ENCODE measurements at regions not wholly inside any gene's neighbourhood (a gene's known extent, or its start where the extent isn't known, plus 50 kb on each side); places are given as distances from the start of the nearest gene placed in this dataset.

DNA sequence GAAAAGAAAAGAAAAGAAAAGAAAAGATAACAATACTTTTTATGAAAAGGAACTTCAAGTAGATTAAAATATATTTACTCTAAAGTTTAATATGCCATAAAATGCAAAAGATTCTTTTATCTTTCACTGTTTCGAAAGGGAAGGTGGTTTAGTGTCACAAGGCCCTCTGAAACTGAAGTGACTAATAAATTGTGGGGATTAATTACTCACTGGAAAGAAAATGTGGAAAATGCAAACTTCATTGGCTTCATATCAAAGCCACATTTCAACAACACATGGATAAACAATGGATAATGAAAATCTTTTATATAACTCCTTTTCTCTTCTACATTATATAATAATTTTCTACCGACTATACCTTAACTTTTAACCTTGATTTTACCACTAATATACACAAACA, 320.5 kb upstream of the RSPO3 start:
- no peak for DNase-seq
- H3K4me2 ChIP-seq (ENCODE audit: insufficient read depth, insufficient read length, low read length): no peak overlapping the region
- no peak overlapping the region for H2BK120ac ChIP-seq (ENCODE audit: low read depth, low read length, poor library complexity, severe bottlenecking)
- H3K27me3 Mint-ChIP-seq (ENCODE audit: low read depth): no peaks in the 10 kb centered on the region
- no peak overlapping the region for H3K18ac ChIP-seq (ENCODE audit: insufficient read length, low read depth, low read length)
- no peak overlapping the region for H3K4ac ChIP-seq (ENCODE audit: low read depth, low read length)
- no peaks in the 10 kb centered on the region for H3K79me1 ChIP-seq (ENCODE audit: insufficient read depth, low read depth, low read length, poor library complexity, severe bottlenecking)
- H3K56ac ChIP-seq (ENCODE audit: insufficient read length, low read depth, low read length): no peak overlapping the region
- no peaks in the 10 kb centered on the region for H3K79me2 ChIP-seq (ENCODE audit: insufficient read depth, low read length)
- no peak overlapping the region for H3K27ac ChIP-seq (ENCODE audit: insufficient read length, low read depth, low read length)
- H4K8ac ChIP-seq (replicated peaks; ENCODE audit: insufficient read length, low read depth, low read length): no peak overlapping the region
- H3K36me3 Mint-ChIP-seq (ENCODE audit: insufficient read depth in 1 of 3, low read depth in 3 of 3): no peaks in the 10 kb centered on the region
- no peaks in the 10 kb centered on the region for H3K27me3 ChIP-seq (ENCODE audit: insufficient read depth, low read length)
- no peak overlapping the region for H4K5ac ChIP-seq (ENCODE audit: insufficient read length, low read depth, low read length)
- no peak overlapping the region for H3T11ph ChIP-seq (ENCODE audit: low read length)
- H3K9ac ChIP-seq (ENCODE audit: extremely low read depth, insufficient read length, low read length): no peak overlapping the region
- H2BK15ac ChIP-seq (ENCODE audit: low read depth, low read length): no peak overlapping the region
- H3K4me1 Mint-ChIP-seq: no peaks in the 10 kb centered on the region
- H3K14ac ChIP-seq (ENCODE audit: insufficient read depth, low read length): no peak overlapping the region
- no peak overlapping the region for H2AFZ ChIP-seq (ENCODE audit: low read length)
- no peaks in the 10 kb centered on the region for H3K4me1 ChIP-seq (ENCODE audit: insufficient read depth, low read length)
- no peak overlapping the region for H3K4me3 Mint-ChIP-seq
- no peak overlapping the region for H2AK5ac ChIP-seq (ENCODE audit: insufficient read length, low read length)
- H4K20me1 ChIP-seq (ENCODE audit: control insufficient read depth, insufficient read depth, insufficient read length): no peaks in the 10 kb centered on the region
- H2BK12ac ChIP-seq (ENCODE audit: insufficient read length, low read depth, low read length): no peak overlapping the region
- H2BK20ac ChIP-seq (ENCODE audit: low read depth, low read length, poor library complexity, severe bottlenecking): no peak overlapping the region
- no peaks in the 10 kb centered on the region for H3K9me3 Mint-ChIP-seq
- TF ChIP-seq, protein P1, sequence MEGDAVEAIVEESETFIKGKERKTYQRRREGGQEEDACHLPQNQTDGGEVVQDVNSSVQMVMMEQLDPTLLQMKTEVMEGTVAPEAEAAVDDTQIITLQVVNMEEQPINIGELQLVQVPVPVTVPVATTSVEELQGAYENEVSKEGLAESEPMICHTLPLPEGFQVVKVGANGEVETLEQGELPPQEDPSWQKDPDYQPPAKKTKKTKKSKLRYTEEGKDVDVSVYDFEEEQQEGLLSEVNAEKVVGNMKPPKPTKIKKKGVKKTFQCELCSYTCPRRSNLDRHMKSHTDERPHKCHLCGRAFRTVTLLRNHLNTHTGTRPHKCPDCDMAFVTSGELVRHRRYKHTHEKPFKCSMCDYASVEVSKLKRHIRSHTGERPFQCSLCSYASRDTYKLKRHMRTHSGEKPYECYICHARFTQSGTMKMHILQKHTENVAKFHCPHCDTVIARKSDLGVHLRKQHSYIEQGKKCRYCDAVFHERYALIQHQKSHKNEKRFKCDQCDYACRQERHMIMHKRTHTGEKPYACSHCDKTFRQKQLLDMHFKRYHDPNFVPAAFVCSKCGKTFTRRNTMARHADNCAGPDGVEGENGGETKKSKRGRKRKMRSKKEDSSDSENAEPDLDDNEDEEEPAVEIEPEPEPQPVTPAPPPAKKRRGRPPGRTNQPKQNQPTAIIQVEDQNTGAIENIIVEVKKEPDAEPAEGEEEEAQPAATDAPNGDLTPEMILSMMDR (conservative IDR thresholded peaks at IDR 0.05): no peak
- H3K9me3 ChIP-seq (ENCODE audit: control insufficient read depth, low read depth, low read length): no peaks in the 10 kb centered on the region
- H3K23me2 ChIP-seq (ENCODE audit: insufficient read length, low read depth, low read length, poor library complexity, severe bottlenecking): no peaks in the 10 kb centered on the region
- no peak overlapping the region for H2BK5ac ChIP-seq (ENCODE audit: insufficient read length, low read length)
- no peak overlapping the region for H3K23ac ChIP-seq (ENCODE audit: insufficient read length, low read depth, low read length)
- H4K91ac ChIP-seq (ENCODE audit: insufficient read length, low read depth, low read length): no peak overlapping the region
- H3K27ac Mint-ChIP-seq: no peak overlapping the region
- WGBS (ENCODE audit: extremely low coverage, insufficient read length, low lambda C conversion rate): 100% methylated on average over 1 of the region's 2 CpGs

Measured in H9 (cell line).